AG04449 (cell line): ENCODE measurements at regions not wholly inside any gene's neighbourhood (a gene's known extent, or its start where the extent isn't known, plus 50 kb on each side); places are given as distances from the start of the nearest gene placed in this dataset.
"Not testable (repeated sequence)": the region's sequence is repeated elsewhere in the genome, so short reads cannot be mapped to it uniquely, and the experiment has no call there.

Experiments
- CTCF ChIA-PET: fragments of 350-600 bp; formaldehyde crosslinking; extraction: SDS; loops from one replicate; lab custom pipeline; 2021; ENCODE audit warnings: antibody characterized with exemption; lab: Yijun Ruan, JAX
- POLR2A ChIA-PET: fragments of 400-600, 350-600 bp; formaldehyde crosslinking; extraction: SDS; loops from one replicate; lab custom pipeline; 2020; ENCODE audit warnings: antibody characterized with exemption, inconsistent platforms; lab: Yijun Ruan, JAX
- DNase-seq: peaks from one replicate; pipeline ENCODE4 v3.0.0-alpha.2; 2010; ENCODE audit warnings: low read depth, low spot score
- H3K4me3 ChIP-seq: 2 replicates; pipeline ENCODE4 v1.5.1; 2011; ENCODE audit warnings: low read depth, mild to moderate bottlenecking, control low read depth, low read length
- CTCF ChIP-seq: IDR thresholded peaks from one replicate; pipeline ENCODE4 v1.5.1; 2011; ENCODE audit warnings: mild to moderate bottlenecking, moderate library complexity, low read length, control low read depth, inconsistent platforms; ENCODE audit not compliant: insufficient read depth; ENCODE audit errors: missing control alignments

GRCh38 chr11:24206511-24206910 is 290.3 kb upstream of the LUZP2 start:
- ChIA-PET CTCF (no interaction called here), POLR2A (interaction anchor here (0.6 kb wide), 1 partner anchor 203 kb away, joined by 3 read pairs; no protein-coding TSS in a partner anchor)
- no peak for TF ChIP-seq CTCF
- no peak for DNase-seq
- no peak overlapping the region for H3K4me3 ChIP-seq

- TF ChIP-seq CTCF = no peak
- DNase-seq = no peak
- ChIA-PET POLR2A (no interaction called here), CTCF (interaction anchor here (1.0 kb wide), 1 partner anchor 20 kb away, joined by 3 read pairs; no protein-coding TSS in a partner anchor)
- no peak overlapping the region for H3K4me3 ChIP-seq
Measured at GRCh38 chr11:24216488-24216887, 280.4 kb upstream of the LUZP2 start.

GRCh38 chr11:24217319-24217718 is 279.5 kb upstream of the LUZP2 start:
- POLR2A ChIA-PET, DNase-seq, H3K4me3 ChIP-seq: not testable (repeated sequence)
- CTCF ChIA-PET = interaction anchor here (1.0 kb wide), 1 partner anchor 21 kb away, joined by 3 read pairs; no protein-coding TSS in a partner anchor

- H3K4me3 ChIP-seq = no peak overlapping the region
- no peak for TF ChIP-seq CTCF
- POLR2A ChIA-PET = no interaction called here
- no peak for DNase-seq
- CTCF ChIA-PET = no interaction called here
Measured at GRCh38 chr11:24225501-24225900, 271.4 kb upstream of the LUZP2 start.

- no peak for DNase-seq
- ChIA-PET CTCF (no interaction called here), POLR2A (no interaction called here)
- no peak for TF ChIP-seq CTCF
- no peak overlapping the region for H3K4me3 ChIP-seq
Measured at GRCh38 chr11:24226606-24227005, 270.2 kb upstream of the LUZP2 start.

- DNase-seq = no peak
- CTCF ChIA-PET = no interaction called here
- POLR2A ChIA-PET = no interaction called here
- no peak for TF ChIP-seq CTCF
- H3K4me3 ChIP-seq = no peak overlapping the region
Measured at GRCh38 chr11:24233041-24233440, 263.8 kb upstream of the LUZP2 start.
